ENCODE measurements at regions not wholly inside any gene's neighbourhood (a gene's known extent, or its start where the extent isn't known, plus 50 kb on each side); places are given as distances from the start of the nearest gene placed in this dataset.

- no peak for TF ChIP-seq POLR2A (IDR thresholded peaks at IDR 0.05)
- TF ChIP-seq, protein P1, sequence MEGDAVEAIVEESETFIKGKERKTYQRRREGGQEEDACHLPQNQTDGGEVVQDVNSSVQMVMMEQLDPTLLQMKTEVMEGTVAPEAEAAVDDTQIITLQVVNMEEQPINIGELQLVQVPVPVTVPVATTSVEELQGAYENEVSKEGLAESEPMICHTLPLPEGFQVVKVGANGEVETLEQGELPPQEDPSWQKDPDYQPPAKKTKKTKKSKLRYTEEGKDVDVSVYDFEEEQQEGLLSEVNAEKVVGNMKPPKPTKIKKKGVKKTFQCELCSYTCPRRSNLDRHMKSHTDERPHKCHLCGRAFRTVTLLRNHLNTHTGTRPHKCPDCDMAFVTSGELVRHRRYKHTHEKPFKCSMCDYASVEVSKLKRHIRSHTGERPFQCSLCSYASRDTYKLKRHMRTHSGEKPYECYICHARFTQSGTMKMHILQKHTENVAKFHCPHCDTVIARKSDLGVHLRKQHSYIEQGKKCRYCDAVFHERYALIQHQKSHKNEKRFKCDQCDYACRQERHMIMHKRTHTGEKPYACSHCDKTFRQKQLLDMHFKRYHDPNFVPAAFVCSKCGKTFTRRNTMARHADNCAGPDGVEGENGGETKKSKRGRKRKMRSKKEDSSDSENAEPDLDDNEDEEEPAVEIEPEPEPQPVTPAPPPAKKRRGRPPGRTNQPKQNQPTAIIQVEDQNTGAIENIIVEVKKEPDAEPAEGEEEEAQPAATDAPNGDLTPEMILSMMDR (IDR thresholded peaks at IDR 0.05), result no peak
Measured at GRCh38 chr13:74847966-74848365, 634.0 kb downstream of the TBC1D4 start.
